ENCODE measurements at regions not wholly inside any gene's neighbourhood (a gene's known extent, or its start where the extent isn't known, plus 50 kb on each side); places are given as distances from the start of the nearest gene placed in this dataset.

DNA sequence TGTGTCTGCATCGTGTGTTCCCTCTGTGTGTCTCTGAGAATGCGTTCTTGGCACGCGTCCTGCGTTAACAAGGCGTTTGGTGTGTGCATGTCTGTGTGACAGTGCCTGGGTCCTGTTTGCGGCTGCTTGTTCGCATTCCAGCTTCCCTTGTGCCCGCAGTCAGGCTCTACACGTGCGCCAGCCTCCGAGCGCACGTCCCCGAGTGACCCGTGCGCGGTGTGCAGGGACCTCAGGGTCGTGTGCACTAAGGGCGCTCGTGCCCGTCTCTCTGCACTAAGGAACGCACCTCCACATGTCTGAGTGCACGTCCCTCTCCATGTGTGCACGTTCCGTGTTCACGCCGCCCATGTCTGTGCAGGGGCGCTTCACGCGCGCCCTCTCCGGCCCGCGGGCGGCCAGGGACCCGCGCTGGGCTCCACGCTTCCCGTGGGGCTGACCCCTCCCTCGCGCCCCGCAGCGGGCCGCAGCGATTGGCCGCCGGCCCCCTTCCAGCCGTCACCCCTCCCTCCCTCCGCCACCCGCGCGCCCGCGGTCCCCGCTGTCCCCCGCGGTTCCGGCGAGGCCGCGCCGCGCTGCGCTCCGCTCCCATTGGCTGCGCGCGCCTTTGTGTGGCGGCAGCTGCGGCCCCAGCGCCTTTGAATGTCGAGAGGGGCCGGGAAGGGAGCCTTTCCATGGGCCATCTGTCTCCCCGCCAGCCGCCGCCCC, 229.4 kb downstream of the HAUS1 start:
- no peaks in the 10 kb centered on the region for H3K36me3 ChIP-seq (ENCODE audit: insufficient read depth, low read length)
- no peak overlapping the region for H2AFZ ChIP-seq (ENCODE audit: low read length)
- H3K79me2 ChIP-seq (ENCODE audit: insufficient read depth, low read length) = no peaks in the 10 kb centered on the region

GRCh38 chr18:46334868-46335281, 230.7 kb downstream of the HAUS1 start:
- Histone ChIP-seq H3K79me2 (ENCODE audit: insufficient read depth, low read length) (no peaks in the 10 kb centered on the region), H3K36me3 (ENCODE audit: insufficient read depth, low read length) (no peaks in the 10 kb centered on the region), H3K4me1 (ENCODE audit: insufficient read depth, low read length) (no peaks in the 10 kb centered on the region), H4K20me1 (ENCODE audit: insufficient read depth, low read length) (no peaks in the 10 kb centered on the region), H3K9me3 (ENCODE audit: low read depth, low read length) (no peaks in the 10 kb centered on the region), H2AFZ (ENCODE audit: low read length) (no peak overlapping the region), H3K4me2 (ENCODE audit: insufficient read depth, low read length) (no peak overlapping the region), H3K27ac (ENCODE audit: low read depth, low read length) (no peak overlapping the region), H3K4me3 (ENCODE audit: insufficient read depth, low read length) (no peak overlapping the region), H3K27me3 (ENCODE audit: insufficient read depth, low read length) (peaks cover 72% of the 10 kb centered on the region)
- no peak for DNase-seq (ENCODE audit: insufficient read length, low spot score, missing footprints)
- TF ChIP-seq, protein P1, sequence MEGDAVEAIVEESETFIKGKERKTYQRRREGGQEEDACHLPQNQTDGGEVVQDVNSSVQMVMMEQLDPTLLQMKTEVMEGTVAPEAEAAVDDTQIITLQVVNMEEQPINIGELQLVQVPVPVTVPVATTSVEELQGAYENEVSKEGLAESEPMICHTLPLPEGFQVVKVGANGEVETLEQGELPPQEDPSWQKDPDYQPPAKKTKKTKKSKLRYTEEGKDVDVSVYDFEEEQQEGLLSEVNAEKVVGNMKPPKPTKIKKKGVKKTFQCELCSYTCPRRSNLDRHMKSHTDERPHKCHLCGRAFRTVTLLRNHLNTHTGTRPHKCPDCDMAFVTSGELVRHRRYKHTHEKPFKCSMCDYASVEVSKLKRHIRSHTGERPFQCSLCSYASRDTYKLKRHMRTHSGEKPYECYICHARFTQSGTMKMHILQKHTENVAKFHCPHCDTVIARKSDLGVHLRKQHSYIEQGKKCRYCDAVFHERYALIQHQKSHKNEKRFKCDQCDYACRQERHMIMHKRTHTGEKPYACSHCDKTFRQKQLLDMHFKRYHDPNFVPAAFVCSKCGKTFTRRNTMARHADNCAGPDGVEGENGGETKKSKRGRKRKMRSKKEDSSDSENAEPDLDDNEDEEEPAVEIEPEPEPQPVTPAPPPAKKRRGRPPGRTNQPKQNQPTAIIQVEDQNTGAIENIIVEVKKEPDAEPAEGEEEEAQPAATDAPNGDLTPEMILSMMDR (IDR thresholded peaks at IDR 0.05; ENCODE audit: extremely low read depth, low read depth, low read length) = no peak

More for the DNA sequence above, 229.4 kb downstream of the HAUS1 start:
- H3K27ac ChIP-seq (ENCODE audit: low read depth, low read length) = no peak overlapping the region
- TF ChIP-seq, protein P1 (IDR thresholded peaks at IDR 0.05; ENCODE audit: extremely low read depth, low read depth, low read length) = no peak
- no peaks in the 10 kb centered on the region for H3K4me1 ChIP-seq (ENCODE audit: insufficient read depth, low read length)
- H3K4me2 ChIP-seq (ENCODE audit: insufficient read depth, low read length) = no peak overlapping the region
- DNase-seq (ENCODE audit: insufficient read length, low spot score, missing footprints) = no peak
- no peak overlapping the region for H3K4me3 ChIP-seq (ENCODE audit: insufficient read depth, low read length)
- H3K9me3 ChIP-seq (ENCODE audit: low read depth, low read length) = no peaks in the 10 kb centered on the region
- peaks cover 66% of the 10 kb centered on the region for H3K27me3 ChIP-seq (ENCODE audit: insufficient read depth, low read length)
- H4K20me1 ChIP-seq (ENCODE audit: insufficient read depth, low read length) = no peaks in the 10 kb centered on the region

- Histone ChIP-seq H3K27me3 (ENCODE audit: insufficient read depth, low read length) (peaks cover 77% of the 10 kb centered on the region), H3K36me3 (ENCODE audit: insufficient read depth, low read length) (no peaks in the 10 kb centered on the region), H3K27ac (ENCODE audit: low read depth, low read length) (no peak overlapping the region), H4K20me1 (ENCODE audit: insufficient read depth, low read length) (no peaks in the 10 kb centered on the region), H3K4me3 (ENCODE audit: insufficient read depth, low read length) (no peak overlapping the region), H2AFZ (ENCODE audit: low read length) (no peak overlapping the region), H3K4me1 (ENCODE audit: insufficient read depth, low read length) (no peaks in the 10 kb centered on the region), H3K9me3 (ENCODE audit: low read depth, low read length) (no peaks in the 10 kb centered on the region), H3K79me2 (ENCODE audit: insufficient read depth, low read length) (no peaks in the 10 kb centered on the region), H3K4me2 (ENCODE audit: insufficient read depth, low read length) (no peak overlapping the region)
- DNase-seq (ENCODE audit: insufficient read length, low spot score, missing footprints) = no peak
- TF ChIP-seq, protein P1 (IDR thresholded peaks at IDR 0.05; ENCODE audit: extremely low read depth, low read depth, low read length) = no peak
Observed at GRCh38 chr18:46335534-46336101, 231.4 kb downstream of the HAUS1 start.

DNA sequence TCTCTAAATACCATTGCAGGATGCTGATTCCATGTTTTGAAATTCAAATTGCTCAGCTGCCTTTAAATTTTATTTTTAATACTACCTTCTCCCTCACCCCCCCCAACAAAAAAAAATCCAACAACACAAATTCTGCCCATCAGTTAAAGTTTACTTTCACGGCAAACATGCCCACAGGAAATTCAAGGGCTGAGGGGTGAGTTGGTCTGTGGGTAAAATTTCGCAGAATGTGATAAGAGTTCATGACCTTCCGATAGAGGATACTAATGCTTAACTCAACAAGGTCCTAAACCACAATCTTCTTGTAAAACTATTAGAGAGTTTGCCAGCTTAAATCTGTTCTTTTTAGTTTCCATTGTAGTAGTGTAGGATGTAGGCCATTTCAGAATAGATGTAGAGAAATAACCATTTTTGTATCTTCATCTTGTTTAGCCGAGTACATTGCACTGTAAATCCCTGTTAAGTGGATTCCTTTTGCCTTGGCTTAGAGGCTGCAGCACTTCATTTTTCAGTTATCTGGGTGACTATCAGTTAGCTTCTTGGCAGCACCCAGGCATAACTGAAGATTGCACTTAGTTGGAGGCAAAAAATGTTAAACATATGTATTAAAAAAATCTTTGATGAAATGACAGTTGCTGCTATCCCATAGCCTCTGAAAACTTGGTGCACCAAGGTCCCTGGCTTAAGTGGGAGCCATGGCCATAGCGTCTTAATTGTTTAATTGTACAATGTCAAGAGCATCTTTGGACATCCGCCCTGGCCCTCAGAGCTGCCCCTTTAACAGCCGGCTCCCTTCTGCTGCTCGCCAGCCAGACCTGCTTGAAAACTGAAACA, 232.3 kb downstream of the HAUS1 start:
- Histone ChIP-seq H3K27me3 (ENCODE audit: insufficient read depth, low read length) (peaks cover 69% of the 10 kb centered on the region), H3K4me2 (ENCODE audit: insufficient read depth, low read length) (no peak overlapping the region), H3K36me3 (ENCODE audit: insufficient read depth, low read length) (no peaks in the 10 kb centered on the region), H3K4me3 (ENCODE audit: insufficient read depth, low read length) (no peak overlapping the region), H3K4me1 (ENCODE audit: insufficient read depth, low read length) (no peaks in the 10 kb centered on the region), H3K27ac (ENCODE audit: low read depth, low read length) (no peak overlapping the region), H4K20me1 (ENCODE audit: insufficient read depth, low read length) (no peaks in the 10 kb centered on the region), H3K9me3 (ENCODE audit: low read depth, low read length) (no peaks in the 10 kb centered on the region), H3K79me2 (ENCODE audit: insufficient read depth, low read length) (no peaks in the 10 kb centered on the region), H2AFZ (ENCODE audit: low read length) (no peak overlapping the region)
- DNase-seq (ENCODE audit: insufficient read length, low spot score, missing footprints) = no peak
- TF ChIP-seq, protein P1 (IDR thresholded peaks at IDR 0.05; ENCODE audit: extremely low read depth, low read depth, low read length) = no peak

Data from osteoblast (primary cell).